HG02885 (cell line): ENCODE measurements at regions not wholly inside any gene's neighbourhood (a gene's known extent, or its start where the extent isn't known, plus 50 kb on each side); places are given as distances from the start of the nearest gene placed in this dataset.

Source experiments
- ATAC-seq: cut with Tn5 transposase; IDR thresholded peaks from one replicate; pipeline ENCODE4 v1.9.1; 2021; ENCODE audit warnings: mild to moderate bottlenecking; ENCODE audit not compliant: unreplicated experiment, poor library complexity

DNA sequence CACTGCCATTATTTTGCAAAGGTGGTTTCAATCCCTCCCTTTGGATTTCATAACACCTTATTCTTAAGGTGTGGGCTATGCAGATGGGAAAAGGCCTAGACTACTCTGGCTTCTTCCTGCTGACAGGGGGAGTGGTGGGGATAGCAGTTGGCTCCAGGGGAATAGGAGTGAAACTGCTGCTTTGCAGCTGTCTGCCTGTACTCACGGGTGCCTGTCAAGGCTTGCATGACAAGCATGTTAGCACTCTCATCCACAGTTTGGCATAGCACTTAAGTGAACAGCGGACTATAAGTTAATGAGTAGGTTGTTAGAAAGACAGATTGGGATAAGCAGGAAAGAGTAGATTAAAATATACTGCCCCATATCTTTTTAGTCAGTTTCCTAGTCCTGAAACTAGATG, 287.5 kb upstream of the DAB1 start:
- ATAC-seq: no peak

DNA sequence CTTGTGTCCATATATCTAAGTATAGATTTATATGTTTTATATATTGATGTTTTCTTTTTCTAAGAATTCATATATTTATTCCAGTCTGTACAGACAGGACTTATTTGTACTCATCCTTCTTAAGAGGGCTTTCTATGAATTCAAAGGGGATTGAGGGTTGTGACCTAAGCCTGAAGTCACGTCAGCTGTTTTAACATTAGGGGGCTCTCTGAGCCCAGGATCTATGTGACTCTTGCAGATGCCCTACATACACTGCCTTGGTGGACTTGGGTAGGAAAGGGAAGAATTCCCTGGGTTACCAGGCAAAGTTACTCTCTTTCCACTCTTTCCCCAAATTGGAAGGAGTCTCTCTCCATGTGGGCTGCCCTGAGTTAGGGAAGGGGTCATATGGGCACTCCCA, 283.8 kb upstream of the DAB1 start:
- ATAC-seq: no peak

DNA sequence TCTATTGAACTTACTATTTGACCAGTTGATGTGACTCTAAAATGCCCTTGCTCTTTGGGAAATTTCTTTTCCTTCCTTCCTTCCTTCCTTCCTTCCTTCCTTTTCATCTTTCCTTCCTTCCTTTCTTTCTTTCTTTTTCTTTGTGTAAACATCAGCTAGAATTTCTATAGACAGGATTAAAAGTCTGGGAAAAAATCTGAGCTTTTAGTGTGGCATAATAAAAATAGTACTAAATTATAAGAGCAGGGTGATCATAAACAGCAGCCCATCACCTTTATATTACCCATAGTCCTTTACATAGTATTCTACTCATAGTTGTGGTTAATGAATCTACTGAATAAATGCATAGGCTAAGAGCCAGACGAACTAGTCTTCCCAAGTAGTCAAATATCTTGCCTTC, 281.0 kb upstream of the DAB1 start:
- no peak for ATAC-seq

DNA sequence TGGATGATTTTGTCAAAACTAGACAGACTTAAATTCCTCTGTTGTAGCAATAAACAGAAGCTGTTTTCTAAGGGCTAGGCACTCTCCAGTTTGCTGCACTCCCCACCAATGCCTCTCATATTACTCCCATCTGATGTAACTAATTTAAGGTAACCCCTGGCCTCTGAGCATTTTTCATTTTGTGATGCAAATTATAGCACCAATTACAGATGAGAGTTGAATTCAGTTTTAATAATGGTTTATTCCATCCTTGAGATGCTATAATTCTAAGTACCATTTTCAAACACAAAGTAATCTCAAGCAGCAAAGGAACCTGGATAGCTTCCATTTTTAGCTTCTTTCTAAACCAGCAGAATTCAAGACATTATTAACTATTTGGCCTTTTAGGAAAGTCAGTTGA, 280.4 kb upstream of the DAB1 start:
- no peak for ATAC-seq

DNA sequence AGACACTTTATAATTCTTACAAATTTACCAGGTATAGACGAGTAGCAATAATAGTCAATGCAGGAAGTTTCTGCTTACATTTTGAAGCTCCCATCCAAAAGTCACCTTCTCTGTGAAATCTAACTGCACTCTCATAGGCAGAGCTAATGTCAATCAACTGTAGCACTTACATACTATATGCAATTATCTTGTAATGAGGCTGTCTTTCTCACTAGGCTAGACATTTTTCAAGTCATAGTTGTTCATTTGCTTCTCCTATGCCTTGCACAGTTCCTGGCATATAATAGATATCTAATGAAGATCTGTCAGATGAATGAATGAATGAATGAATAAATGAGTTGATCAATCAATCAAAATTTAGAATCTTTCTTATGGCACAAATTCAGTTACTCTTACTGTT, 273.0 kb upstream of the DAB1 start:
- no peak for ATAC-seq

DNA sequence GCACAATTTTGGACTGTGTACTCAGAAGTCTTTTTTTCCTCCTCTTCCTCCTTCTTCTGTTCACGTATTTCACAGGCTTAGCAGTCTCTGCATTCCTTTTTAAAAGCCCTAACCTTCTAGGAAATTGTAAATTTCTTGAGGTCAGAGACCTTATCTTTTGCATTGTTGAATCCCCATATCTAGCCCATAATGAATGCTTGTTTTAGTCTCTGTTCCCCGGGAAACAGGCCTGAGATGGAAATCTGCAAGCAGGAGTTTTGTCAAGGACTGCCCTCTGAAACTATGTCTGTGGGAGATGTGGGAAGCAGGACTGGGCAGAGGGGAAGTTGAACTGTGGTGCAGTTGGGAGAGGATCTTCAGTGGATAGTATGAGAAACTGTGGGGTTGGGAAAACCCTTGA, 272.2 kb upstream of the DAB1 start:
- ATAC-seq: no peak

DNA sequence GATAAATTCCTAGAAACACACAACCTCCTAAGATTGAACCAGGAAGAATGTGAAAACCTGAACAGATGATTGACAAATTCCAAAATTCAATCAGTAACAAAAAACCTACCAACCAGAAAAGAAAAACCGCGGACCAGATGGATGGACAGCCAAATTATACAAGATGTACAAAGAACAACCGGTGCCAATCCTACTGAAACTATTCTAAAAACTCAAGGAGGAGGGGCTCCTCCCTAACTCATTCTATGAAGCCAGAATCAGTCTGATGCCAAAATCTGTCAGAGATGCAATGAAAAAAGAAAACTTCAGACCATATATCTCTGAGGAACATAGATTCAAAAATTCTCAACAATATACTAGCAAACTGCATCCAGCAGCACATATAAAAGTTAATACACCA, 262.4 kb upstream of the DAB1 start:
- no peak for ATAC-seq

DNA sequence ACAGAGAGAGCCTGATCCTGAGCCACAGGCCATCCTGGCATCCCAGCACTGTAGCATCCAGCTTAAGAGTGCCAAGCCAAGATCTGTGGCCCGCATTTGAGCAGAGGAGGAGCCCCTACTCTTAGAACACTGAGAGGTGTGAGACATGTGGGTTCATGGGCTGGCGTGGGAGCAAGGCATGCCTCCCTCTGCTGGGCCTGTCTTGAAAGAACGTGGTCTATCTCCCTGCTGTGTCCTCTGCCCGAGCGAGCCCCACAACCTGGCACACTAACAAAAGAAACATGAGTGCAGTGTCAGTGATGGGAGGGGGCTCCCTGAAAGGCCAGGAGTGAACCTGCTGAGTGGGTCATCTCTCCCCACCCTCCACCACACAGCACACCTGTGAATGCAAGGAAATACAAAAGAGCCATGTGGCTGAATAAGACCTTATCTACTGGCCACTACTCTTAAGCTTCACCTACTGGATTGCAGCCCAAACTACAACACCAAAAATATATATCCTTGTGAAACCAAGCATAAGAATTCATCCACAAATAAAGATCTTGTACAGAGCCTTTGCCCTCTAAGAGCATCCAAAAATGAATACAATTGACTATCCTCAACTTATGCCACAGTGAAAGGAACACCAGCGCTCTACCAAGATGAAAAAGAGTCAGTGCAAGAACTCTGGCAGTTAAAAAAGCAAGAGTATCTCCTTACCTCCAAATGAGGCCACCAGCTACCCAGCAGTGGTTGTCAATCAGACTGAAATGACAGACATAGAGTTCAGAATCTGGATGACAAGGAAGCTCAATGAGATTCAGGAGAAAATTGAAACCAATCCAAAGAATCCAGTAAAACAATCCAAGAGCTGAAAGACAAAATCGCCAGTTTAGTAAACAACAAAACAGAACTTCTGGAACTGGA, 259.4 kb upstream of the DAB1 start:
- no peak for ATAC-seq

DNA sequence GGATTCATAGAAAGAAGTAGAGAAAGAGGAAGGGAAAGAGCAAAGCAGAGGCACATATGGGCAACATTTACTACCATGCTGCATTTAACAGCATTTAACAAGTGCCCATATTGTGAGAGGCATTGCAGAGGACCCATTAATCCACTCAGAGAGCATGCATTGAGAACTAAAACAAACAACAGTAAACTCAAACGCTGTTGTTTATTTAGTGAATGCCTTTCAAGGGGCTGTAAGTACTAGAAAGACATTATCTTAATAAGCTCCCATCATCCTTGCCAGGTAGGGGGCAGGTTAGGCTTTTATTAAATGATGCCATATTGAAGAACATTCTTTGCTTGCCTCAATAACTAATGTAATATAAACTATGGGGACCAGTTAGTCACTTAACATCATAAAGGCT, 254.3 kb upstream of the DAB1 start:
- ATAC-seq: no peak

DNA sequence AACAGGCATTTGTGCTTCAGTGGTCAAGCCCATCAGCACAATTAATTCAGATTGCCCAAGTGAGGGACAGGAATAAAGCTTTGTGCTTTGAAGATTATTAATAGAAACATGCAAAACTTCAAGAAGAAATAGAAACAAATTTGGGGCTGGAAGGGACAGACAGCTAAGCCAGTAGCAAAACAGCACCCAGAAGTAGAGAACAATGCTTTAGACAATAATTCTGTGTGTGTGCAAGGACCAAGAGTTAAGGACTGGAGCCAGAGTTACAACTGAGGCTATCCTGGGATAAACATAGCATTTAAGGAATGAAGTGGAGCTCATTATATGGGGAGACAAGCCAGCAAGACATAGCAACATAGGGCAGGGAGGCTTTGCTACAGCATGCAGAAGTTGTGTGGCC, 251.9 kb upstream of the DAB1 start:
- no peak for ATAC-seq

DNA sequence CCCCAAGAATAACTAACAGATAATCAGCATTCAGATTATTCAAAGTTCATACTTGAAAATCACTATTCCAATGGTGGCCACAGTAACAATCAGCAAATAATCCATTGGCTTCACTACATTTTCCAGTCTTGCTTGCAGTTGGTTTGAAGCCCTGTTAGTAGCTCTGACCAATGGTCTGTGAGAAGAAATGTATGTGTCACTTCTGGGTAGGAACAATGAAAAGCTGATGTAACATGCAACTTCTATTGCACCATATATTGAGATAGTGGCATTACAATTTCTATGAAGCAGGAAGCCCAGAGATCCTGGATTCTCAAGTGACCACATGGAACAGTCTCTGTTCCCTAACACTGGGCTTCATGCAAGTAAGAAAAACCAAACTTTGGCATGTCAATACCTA, 250.9 kb upstream of the DAB1 start:
- no peak for ATAC-seq

DNA sequence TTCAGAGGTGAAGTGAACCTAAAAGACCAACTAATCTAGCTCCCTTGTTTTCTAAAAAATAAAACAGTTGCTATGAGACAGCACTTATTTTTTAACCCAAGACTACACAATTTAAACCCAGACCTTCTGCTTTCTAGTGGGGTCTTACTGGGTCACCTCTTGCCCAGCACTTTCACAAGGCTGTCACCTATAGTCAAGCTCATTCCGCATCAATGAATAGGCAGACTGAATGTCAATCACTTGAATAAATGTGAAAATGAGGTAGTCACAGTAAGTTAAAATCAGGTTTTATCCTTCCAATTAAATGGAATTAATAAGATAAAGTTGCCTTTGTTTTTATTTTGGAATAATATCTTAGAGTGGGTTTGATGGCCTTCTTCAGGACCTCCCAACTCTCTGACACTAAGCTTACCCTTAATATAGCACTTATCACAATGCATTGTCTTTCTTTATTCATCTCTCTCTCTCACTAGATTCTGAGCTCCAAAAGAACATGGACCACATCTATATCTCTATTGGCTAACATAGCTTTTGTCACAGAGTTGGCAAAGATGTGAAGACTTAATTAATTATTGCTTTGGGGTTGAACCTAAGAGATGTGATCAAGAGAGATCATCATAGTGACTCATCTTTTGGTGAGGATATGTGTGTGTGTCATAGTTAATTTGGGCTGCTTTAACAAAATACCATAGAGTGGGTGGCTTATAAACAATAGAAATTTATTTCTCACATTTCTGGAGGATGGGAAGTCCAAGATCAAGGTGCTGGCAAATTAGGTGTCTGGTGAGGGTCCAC, 248.7 kb upstream of the DAB1 start:
- ATAC-seq: no peak

DNA sequence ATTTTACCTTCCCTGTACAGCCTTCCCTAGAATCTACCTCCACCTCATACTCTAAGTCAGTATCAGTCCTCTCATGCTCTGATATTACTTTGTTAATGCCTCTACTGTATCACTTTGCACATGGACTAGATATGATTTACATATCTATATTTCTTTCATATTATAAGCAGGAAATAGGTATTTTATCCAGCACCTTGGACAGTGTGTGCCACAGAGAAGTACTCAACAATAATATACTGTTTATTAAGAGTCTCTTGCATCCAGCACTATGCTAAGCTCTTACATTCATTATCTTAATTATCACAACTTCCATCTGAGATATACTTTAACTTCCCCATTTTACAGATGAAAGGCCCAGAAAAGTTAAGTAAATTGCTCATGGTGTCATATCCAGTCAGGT, 247.9 kb upstream of the DAB1 start:
- ATAC-seq: no peak

DNA sequence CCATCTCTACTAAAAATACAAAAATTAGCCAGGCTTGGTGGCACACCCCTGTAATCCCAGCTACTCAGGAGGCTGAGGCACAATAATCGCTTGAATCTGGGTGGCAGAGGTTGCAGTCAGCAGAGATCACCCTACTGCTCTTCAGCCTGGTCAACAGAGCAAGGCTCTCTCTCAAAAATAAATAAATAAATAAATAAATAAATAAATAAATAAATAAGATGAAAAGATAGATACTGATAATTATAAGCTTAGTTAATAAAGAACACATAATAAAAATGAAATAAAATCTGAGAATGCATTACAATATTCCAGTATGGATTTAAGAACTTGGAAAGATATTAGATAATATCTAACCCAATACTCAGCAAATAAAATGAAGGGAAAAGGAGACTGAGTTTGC, 235.9 kb upstream of the DAB1 start:
- no peak for ATAC-seq

DNA sequence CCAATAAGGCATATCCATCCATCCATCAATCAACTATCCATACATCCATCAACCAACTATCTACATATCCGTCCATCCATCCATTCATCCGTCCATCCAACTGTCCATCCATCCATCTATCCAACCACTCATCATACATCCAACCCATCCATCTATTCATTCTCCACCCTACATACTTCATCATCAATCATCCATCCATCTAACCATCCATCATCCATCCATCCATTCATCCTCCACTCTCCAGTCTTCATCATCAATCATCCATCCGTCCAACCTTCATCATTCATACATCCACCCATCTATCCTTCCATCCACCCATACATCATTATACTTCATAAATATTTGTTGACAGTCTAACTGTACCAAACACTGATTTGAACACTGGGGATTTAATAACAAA, 231.3 kb upstream of the DAB1 start:
- no peak for ATAC-seq

DNA sequence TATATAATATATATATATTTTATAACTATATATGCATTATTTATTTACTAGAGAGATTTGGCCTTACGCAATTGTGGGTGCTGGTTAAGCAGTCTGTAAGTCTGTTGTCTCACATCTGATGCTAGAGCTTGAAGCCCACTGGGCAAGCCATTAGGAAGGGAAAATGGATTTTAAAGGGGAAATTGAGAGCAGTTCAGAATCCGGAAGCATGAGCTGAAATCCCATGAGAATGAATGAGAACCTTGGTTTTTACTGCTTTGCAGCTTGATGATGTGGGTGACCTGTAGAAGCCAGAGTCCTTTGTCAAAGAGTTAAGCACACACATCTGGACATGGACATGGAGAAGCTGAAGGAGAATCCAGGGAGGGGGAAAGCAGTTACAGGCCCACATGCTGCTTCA, 220.8 kb upstream of the DAB1 start:
- no peak for ATAC-seq

DNA sequence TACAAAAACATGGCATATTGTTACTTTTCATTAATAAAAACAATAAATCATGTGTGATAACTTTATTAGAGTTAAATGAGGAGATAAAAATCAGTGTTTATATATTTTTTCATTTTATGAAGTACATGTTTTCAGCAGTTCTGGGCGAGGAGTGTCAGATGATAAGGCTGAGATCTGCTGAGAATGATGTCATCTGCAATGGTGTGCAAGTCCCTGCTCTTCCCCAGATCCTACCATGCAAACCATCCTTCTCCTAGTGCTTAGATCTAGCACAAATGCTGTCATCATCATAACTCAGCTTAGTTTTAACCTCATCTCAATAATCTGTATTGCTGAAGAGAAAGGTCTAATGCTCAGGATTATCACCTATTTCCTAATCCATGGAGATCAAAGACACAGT, 214.4 kb upstream of the DAB1 start:
- no peak for ATAC-seq

DNA sequence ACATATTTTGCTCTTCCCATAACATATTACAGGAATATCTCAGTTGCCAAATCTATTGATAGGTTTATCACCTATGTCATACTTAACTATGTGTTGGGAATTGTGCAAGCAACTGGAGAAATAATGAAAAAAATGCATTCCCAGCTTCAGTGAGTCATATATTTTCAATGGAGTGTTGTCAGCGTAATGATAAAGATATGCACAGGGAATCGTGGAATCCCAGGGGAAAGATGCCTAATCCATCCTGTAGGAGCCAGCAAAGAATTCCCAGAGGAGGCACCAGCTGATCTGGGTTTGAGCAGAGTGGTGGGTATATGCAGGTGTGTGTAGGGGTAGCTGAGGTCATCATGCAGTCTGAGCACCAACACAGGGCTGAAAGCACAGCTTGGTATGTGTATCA, 213.3 kb upstream of the DAB1 start:
- ATAC-seq: no peak

DNA sequence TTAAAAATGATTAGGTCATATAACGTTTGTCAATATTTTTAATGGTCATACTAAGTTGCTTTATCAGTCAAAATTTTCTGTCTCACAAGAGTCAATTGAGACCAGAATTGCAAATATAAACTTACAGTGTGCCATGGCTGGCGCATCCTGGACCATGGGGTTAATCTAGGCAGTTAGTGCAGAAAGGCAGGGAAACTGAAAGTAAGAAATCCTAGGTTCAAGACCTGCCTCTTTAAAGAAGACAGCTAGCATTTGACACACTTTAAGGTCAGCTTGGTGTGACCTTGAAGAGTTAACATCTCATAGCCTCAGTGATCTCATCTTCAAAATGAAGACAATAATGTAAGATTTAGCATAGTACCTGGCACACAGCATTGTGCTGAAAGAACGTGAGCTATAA, 210.0 kb upstream of the DAB1 start:
- no peak for ATAC-seq

DNA sequence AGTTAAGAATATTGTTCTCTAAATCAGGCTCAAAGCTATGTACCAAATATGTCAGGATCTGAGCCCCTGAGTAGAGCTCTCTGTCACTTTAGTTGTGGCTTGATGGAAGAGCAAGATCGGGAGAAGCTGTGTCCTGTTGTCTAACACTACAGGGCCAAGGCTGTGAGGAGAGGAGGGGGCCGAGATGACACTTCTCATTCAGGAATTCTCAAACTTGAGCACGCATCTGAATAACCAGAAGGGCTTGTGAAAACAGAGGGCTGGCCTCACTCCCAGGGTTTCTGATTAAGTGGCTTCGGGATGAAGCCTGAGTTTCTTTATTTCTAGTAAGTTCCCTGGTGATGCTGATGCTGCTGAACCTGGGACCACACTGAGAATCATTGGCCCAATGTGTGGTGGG, 209.2 kb upstream of the DAB1 start:
- no peak for ATAC-seq

DNA sequence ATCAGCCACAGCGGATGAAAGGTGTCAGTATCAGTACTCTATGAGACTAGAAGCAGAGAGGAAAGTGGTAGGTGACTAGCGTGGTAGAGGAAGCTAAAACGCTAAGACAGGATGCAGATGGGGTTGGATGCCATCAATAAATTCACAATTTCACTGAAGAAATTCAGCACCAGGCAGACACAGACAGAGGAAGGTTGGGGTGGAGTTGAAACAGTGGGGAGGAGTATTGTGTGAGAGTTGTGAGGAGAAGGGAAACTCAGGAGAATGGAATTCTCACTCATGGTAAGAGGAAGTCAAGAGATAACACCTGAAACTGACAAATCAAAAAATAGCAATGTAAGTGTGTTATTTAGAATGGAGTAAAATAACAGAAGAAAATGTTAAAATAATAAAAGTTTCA, 208.5 kb upstream of the DAB1 start:
- ATAC-seq: no peak

DNA sequence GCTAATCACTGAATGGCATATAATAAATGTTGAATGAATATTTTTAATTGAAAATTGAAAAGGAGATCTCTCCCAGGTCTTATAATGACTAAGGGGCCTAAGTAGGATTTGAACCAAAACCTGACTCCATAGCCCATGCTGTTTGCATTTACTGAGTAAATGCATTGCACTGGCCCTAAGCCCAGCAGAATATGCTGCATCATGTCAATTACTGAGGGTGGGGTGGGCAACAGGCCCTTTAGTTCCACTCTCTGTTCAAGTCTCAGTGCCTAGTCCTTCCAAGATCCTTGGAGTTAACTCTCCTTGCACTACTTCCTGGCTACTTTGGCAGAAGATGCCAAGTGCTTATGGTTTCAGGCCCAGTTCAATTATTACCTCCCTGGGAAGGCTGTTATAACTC, 203.8 kb upstream of the DAB1 start:
- ATAC-seq: no peak
